Coronary artery (tissue), 2 donors: ENCODE measurements at regions not wholly inside any gene's neighbourhood (a gene's known extent, or its start where the extent isn't known, plus 50 kb on each side); places are given as distances from the start of the nearest gene placed in this dataset.
A peak's percentile ranks its signal among the peaks of the same experiment; 100 is the strongest.

Experiments used
- DNase-seq: peaks from one replicate; pipeline ENCODE4 v3.0.0-alpha.2; 2017; ENCODE audit warnings: low spot score
- H3K27ac ChIP-seq, 2 donors: fragments of 200-600 bp; sonication (generic); one replicate each; pipeline ENCODE4 v1.5.1; 2016 to 2019
- H3K4me3 ChIP-seq: fragments of 200-600 bp; sonication (generic); 2 replicates; pipeline ENCODE4 v1.5.1; 2016; ENCODE audit warnings: mild to moderate bottlenecking, moderate library complexity
- CTCF ChIP-seq: fragments of 200-600 bp; sonication (generic); IDR thresholded peaks from one replicate; pipeline ENCODE4 v1.5.1; 2019; ENCODE audit warnings: antibody characterized with exemption

GRCh38 chr3:514192-514591 is 317.6 kb downstream of the CHL1 start:
- no peak overlapping the region for H3K4me3 ChIP-seq
- no peak for TF ChIP-seq CTCF
- no peak for DNase-seq
- H3K27ac ChIP-seq = no peak overlapping the region

GRCh38 chr3:519026-519425 is 322.5 kb downstream of the CHL1 start:
- no peak overlapping the region for H3K27ac ChIP-seq
- no peak for DNase-seq
- no peak overlapping the region for H3K4me3 ChIP-seq
- no peak for TF ChIP-seq CTCF

- no peak overlapping the region for H3K27ac ChIP-seq
- no peak for TF ChIP-seq CTCF
- no peak overlapping the region for H3K4me3 ChIP-seq
- no peak for DNase-seq
Observed at GRCh38 chr3:522888-523287, 326.3 kb downstream of the CHL1 start.

GRCh38 chr3:525415-525814 is 328.9 kb downstream of the CHL1 start:
- no peak for TF ChIP-seq CTCF
- no peak overlapping the region for H3K27ac ChIP-seq
- no peak overlapping the region for H3K4me3 ChIP-seq
- no peak for DNase-seq

- H3K4me3 ChIP-seq = peak overlapping the region; percentile 67
- peak overlapping the region in 1 of 2 donors; percentile 58 for H3K27ac ChIP-seq
- TF ChIP-seq CTCF = no peak
- no peak for DNase-seq
Observed at GRCh38 chr3:535566-536416, 339.2 kb downstream of the CHL1 start.

GRCh38 chr3:536417-536813 is 339.9 kb downstream of the CHL1 start:
- Histone ChIP-seq H3K27ac (peak overlapping the region in 1 of 2 donors; percentile 58), H3K4me3 (peak overlapping the region; percentile 67)
- no peak for TF ChIP-seq CTCF
- no peak for DNase-seq
